ENCODE measurements at regions not wholly inside any gene's neighbourhood (a gene's known extent, or its start where the extent isn't known, plus 50 kb on each side); places are given as distances from the start of the nearest gene placed in this dataset.

DNA sequence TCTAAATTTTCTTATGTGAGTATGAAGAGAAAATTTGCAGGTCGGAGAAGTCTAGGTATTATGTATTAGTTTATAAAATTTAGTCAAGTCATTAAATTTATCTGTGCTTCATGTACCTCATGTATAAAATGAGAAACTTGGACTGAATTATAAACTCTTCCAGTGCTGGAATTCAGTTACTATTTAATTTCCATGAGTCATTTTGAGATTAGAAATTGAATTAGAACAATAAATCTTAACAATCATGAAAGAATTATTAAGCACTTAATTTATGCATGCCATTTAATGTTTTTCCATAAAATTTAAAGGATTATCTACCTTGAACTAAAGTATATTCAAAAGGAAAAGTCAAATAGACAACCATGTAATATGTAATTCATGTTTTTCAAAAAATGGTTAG is 195.8 kb downstream of the MAD2L1 start:
- TF ChIP-seq, protein P1, sequence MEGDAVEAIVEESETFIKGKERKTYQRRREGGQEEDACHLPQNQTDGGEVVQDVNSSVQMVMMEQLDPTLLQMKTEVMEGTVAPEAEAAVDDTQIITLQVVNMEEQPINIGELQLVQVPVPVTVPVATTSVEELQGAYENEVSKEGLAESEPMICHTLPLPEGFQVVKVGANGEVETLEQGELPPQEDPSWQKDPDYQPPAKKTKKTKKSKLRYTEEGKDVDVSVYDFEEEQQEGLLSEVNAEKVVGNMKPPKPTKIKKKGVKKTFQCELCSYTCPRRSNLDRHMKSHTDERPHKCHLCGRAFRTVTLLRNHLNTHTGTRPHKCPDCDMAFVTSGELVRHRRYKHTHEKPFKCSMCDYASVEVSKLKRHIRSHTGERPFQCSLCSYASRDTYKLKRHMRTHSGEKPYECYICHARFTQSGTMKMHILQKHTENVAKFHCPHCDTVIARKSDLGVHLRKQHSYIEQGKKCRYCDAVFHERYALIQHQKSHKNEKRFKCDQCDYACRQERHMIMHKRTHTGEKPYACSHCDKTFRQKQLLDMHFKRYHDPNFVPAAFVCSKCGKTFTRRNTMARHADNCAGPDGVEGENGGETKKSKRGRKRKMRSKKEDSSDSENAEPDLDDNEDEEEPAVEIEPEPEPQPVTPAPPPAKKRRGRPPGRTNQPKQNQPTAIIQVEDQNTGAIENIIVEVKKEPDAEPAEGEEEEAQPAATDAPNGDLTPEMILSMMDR (IDR thresholded peaks at IDR 0.05) = no peak
- no peak for TF ChIP-seq POLR2A (IDR thresholded peaks at IDR 0.05)
- ATAC-seq (no peak), DNase-seq (no peak)
- Histone ChIP-seq H3K27ac (no peak overlapping the region), H3K4me3 (no peak overlapping the region), H3K4me1 (no peaks in the 10 kb centered on the region), H3K9me3 (no peaks in the 10 kb centered on the region), H3K36me3 (no peaks in the 10 kb centered on the region), H3K27me3 (no peaks in the 10 kb centered on the region)
- 52% methylated on average over 1 of the region's 1 CpG for WGBS (ENCODE audit: insufficient coverage, low coverage, low lambda C conversion rate, missing lambda C conversion rate)
- intact Hi-C loops (cut with DNase I) = no loop called here

DNA sequence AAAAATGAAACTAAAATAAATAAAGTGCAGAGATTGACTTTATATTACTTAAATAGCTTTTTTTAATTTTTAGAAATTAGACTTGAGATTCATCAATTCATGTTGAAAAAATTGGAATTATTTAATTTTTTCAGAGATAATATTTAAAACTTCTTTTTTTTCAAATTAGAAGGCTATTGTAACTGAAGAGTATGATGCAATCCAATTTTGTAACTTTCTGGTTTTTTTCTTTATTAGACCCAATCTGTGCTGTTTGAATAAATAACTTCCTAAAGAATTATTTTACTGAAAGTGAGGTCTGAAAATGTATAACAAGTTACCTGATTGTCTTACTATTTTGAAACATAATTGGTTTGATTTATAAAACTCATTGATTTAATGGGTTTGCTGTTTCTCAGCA is 200.9 kb downstream of the MAD2L1 start:
- TF ChIP-seq, protein P1 (IDR thresholded peaks at IDR 0.05) = no peak
- TF ChIP-seq POLR2A (IDR thresholded peaks at IDR 0.05) = no peak
- intact Hi-C loops (cut with DNase I) = no loop called here
- ATAC-seq = no peak

DNA sequence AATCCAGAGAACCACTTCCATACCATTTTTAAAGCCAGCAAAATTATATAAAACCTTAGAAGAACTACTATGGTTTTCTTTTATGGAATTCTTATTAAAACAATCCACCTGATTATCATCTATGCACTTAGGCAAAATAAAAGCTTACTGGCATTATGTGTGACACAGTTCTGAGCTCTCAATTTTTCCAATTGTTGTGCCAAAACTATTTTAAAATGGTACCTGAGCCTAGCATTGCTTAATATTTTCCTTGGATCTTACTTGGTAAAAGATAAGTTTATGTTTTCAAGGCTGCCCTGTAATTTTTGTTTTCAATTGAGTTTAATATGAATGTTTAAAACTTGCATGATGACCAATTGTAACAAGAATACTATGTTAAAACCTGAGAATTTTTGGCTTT is 201.3 kb downstream of the MAD2L1 start:
- no peaks in the 10 kb centered on the region for H3K27me3 ChIP-seq
- H3K36me3 ChIP-seq = no peaks in the 10 kb centered on the region
- no peaks in the 10 kb centered on the region for H3K4me1 ChIP-seq
- ATAC-seq (no peak), DNase-seq (no peak)
- no peaks in the 10 kb centered on the region for H3K9me3 ChIP-seq
- intact Hi-C loops (cut with DNase I) = no loop called here
- TF ChIP-seq, protein P1 (IDR thresholded peaks at IDR 0.05) = no peak
- no peak for TF ChIP-seq POLR2A (IDR thresholded peaks at IDR 0.05)
- H3K27ac ChIP-seq = no peak overlapping the region
- no peak overlapping the region for H3K4me3 ChIP-seq

More for the DNA sequence above, 200.9 kb downstream of the MAD2L1 start:
- H3K4me3 ChIP-seq = no peak overlapping the region
- no peaks in the 10 kb centered on the region for H3K36me3 ChIP-seq
- no peaks in the 10 kb centered on the region for H3K4me1 ChIP-seq
- no peak overlapping the region for H3K27ac ChIP-seq
- DNase-seq = no peak
- no peaks in the 10 kb centered on the region for H3K9me3 ChIP-seq
- H3K27me3 ChIP-seq = no peaks in the 10 kb centered on the region

DNA sequence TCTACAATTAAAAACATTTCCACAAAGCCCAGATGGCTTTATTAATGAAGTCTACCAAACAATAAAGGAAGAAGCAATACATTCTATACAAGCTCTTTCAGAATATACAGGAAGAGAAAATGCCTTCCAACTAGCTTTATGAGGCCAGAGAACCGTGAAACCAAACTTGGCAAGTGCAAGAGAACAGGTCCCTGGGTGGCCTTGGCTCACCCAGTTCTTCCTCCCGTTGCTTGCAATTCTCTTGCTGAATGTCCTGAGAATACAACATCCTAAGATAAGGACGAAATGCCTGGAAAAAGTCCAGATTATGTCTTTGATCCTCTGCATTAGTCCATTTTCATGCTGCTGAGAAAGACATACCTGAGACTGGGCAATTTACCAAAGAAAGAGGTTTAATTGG is 204.9 kb downstream of the MAD2L1 start:
- intact Hi-C loops (cut with DNase I) = no loop called here
- H3K4me3 ChIP-seq = no peak overlapping the region
- 29% methylated on average over 3 of the region's 3 CpGs for WGBS (ENCODE audit: insufficient coverage, low coverage, low lambda C conversion rate, missing lambda C conversion rate)
- H3K9me3 ChIP-seq = no peaks in the 10 kb centered on the region
- no peaks in the 10 kb centered on the region for H3K36me3 ChIP-seq
- TF ChIP-seq, protein P1 (IDR thresholded peaks at IDR 0.05) = no peak
- TF ChIP-seq POLR2A (IDR thresholded peaks at IDR 0.05) = no peak
- H3K4me1 ChIP-seq = no peaks in the 10 kb centered on the region
- H3K27me3 ChIP-seq = no peaks in the 10 kb centered on the region
- H3K27ac ChIP-seq = no peak overlapping the region
- ATAC-seq (no peak), DNase-seq (no peak)

DNA sequence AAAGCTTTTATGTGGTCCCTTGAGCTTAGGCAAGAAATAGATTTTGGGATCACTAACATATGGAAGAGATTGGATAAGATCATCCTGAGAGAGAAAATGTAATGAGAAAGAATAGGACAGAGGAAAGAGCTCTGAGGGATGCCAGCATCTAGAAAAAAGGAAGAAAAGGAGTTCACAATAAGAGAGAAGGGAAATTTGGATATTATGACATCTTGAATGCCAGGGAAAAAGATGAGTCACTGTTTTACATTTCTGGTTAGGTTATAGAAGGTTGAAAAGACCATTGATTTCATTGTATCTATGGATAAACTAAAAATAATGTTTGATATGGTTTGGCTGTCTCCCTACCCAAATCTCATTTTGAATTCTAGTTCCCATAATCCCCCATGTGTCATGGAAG is 208.5 kb downstream of the MAD2L1 start:
- DNase-seq (no peak), ATAC-seq (no peak)
- no peaks in the 10 kb centered on the region for H3K9me3 ChIP-seq
- no peak for TF ChIP-seq POLR2A (IDR thresholded peaks at IDR 0.05)
- TF ChIP-seq, protein P1 (IDR thresholded peaks at IDR 0.05) = no peak
- no peaks in the 10 kb centered on the region for H3K36me3 ChIP-seq
- intact Hi-C loops (cut with DNase I) = no loop called here
- H3K27me3 ChIP-seq = no peaks in the 10 kb centered on the region
- H3K27ac ChIP-seq = no peak overlapping the region
- H3K4me3 ChIP-seq = no peak overlapping the region
- H3K4me1 ChIP-seq = no peaks in the 10 kb centered on the region
